Upper lobe of left lung (tissue), 4 donors: ENCODE measurements at regions not wholly inside any gene's neighbourhood (a gene's known extent, or its start where the extent isn't known, plus 50 kb on each side); places are given as distances from the start of the nearest gene placed in this dataset.

Experiments
- EP300 ChIP-seq, 4 donors: sonication (generic); formaldehyde crosslinking; IDR thresholded peaks; one replicate each; pipeline ENCODE4 v1.5.1; 2017; ENCODE audit warnings: antibody characterized with exemption in 4 of 4, control low read depth in 2 of 4
- POLR2A ChIP-seq, 4 donors: fragments of 450-650 bp; IDR thresholded peaks; one replicate each; pipeline ENCODE4 v1.5.1; 2016 to 2017; ENCODE audit warnings: antibody characterized with exemption in 4 of 4, mild to moderate bottlenecking in 2 of 4
- POLR2AphosphoS5 ChIP-seq, 2 donors: sonication (generic); formaldehyde crosslinking; IDR thresholded peaks; one replicate each; pipeline ENCODE4 v1.5.1; 2017; ENCODE audit warnings: antibody characterized with exemption in 2 of 2
- TF ChIP-seq, protein P1 (sequence below), 6 experiments: fragments of 450-650 bp in 4 of 6; fragments of 200-600 bp in 2 of 6; sonication (generic) in 2 of 6; IDR thresholded peaks; one replicate each; pipeline ENCODE4 v1.5.1; 2016 to 2019; ENCODE audit warnings: antibody characterized with exemption in 6 of 6

GRCh38 chr17:5672141-5672540 is 87.8 kb upstream of the NLRP1 start:
- TF ChIP-seq, protein P1, sequence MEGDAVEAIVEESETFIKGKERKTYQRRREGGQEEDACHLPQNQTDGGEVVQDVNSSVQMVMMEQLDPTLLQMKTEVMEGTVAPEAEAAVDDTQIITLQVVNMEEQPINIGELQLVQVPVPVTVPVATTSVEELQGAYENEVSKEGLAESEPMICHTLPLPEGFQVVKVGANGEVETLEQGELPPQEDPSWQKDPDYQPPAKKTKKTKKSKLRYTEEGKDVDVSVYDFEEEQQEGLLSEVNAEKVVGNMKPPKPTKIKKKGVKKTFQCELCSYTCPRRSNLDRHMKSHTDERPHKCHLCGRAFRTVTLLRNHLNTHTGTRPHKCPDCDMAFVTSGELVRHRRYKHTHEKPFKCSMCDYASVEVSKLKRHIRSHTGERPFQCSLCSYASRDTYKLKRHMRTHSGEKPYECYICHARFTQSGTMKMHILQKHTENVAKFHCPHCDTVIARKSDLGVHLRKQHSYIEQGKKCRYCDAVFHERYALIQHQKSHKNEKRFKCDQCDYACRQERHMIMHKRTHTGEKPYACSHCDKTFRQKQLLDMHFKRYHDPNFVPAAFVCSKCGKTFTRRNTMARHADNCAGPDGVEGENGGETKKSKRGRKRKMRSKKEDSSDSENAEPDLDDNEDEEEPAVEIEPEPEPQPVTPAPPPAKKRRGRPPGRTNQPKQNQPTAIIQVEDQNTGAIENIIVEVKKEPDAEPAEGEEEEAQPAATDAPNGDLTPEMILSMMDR (IDR thresholded peaks at IDR 0.05): no peak
- TF ChIP-seq POLR2A (IDR thresholded peaks at IDR 0.05): no peak
- no peak for TF ChIP-seq EP300 (IDR thresholded peaks at IDR 0.05)
- TF ChIP-seq POLR2AphosphoS5 (IDR thresholded peaks at IDR 0.05): no peak
